ENCODE measurements at regions not wholly inside any gene's neighbourhood (a gene's known extent, or its start where the extent isn't known, plus 50 kb on each side); places are given as distances from the start of the nearest gene placed in this dataset.

- Histone ChIP-seq H3K27me3 (ENCODE audit: control insufficient read depth in 5 of 5, insufficient read depth in 4 of 5, low read length in 5 of 5) (no peaks in the 10 kb centered on the region), H3K9me3 (ENCODE audit: control insufficient read depth in 5 of 5, low read length in 5 of 5) (no peaks in the 10 kb centered on the region), H3K27ac (ENCODE audit: low read depth, low read length) (no peak overlapping the region), H3K36me3 (ENCODE audit: control insufficient read depth in 5 of 5, insufficient read depth in 5 of 5, low read length in 5 of 5) (no peaks in the 10 kb centered on the region), H3K4me3 (ENCODE audit: low read depth in 1 of 5, low read length in 5 of 5) (no peak overlapping the region), H3K9ac (ENCODE audit: low read length in 5 of 5) (no peak overlapping the region), H3K4me1 (ENCODE audit: control insufficient read depth in 5 of 5, insufficient read depth in 5 of 5, low read length in 5 of 5) (no peaks in the 10 kb centered on the region)
These were observed 89.0 kb upstream of the PPM1J start for GRCh38 chr1:112803906-112804762.

GRCh38 chr1:112800289-112800688, 85.2 kb upstream of the PPM1J start:
- H3K27ac ChIP-seq (ENCODE audit: low read depth, low read length), result no peak overlapping the region
- no peaks in the 10 kb centered on the region for H3K36me3 ChIP-seq (ENCODE audit: control insufficient read depth in 5 of 5, insufficient read depth in 5 of 5, low read length in 5 of 5)
- no peaks in the 10 kb centered on the region for H3K9me3 ChIP-seq (ENCODE audit: control insufficient read depth in 5 of 5, low read length in 5 of 5)
- H3K27me3 ChIP-seq (ENCODE audit: control insufficient read depth in 5 of 5, insufficient read depth in 4 of 5, low read length in 5 of 5), result no peaks in the 10 kb centered on the region
- no peak overlapping the region for H3K4me3 ChIP-seq (ENCODE audit: low read depth in 1 of 5, low read length in 5 of 5)
- H3K9ac ChIP-seq (ENCODE audit: low read length in 5 of 5), result no peak overlapping the region
- H3K4me1 ChIP-seq (ENCODE audit: control insufficient read depth in 5 of 5, insufficient read depth in 5 of 5, low read length in 5 of 5), result no peaks in the 10 kb centered on the region

- no peak overlapping the region for H3K27ac ChIP-seq (ENCODE audit: low read depth, low read length)
- H3K9me3 ChIP-seq (ENCODE audit: control insufficient read depth in 5 of 5, low read length in 5 of 5), result no peaks in the 10 kb centered on the region
- no peaks in the 10 kb centered on the region for H3K27me3 ChIP-seq (ENCODE audit: control insufficient read depth in 5 of 5, insufficient read depth in 4 of 5, low read length in 5 of 5)
- no peak overlapping the region for H3K9ac ChIP-seq (ENCODE audit: low read length in 5 of 5)
- no peak overlapping the region for H3K4me3 ChIP-seq (ENCODE audit: low read depth in 1 of 5, low read length in 5 of 5)
- no peaks in the 10 kb centered on the region for H3K4me1 ChIP-seq (ENCODE audit: control insufficient read depth in 5 of 5, insufficient read depth in 5 of 5, low read length in 5 of 5)
- H3K36me3 ChIP-seq (ENCODE audit: control insufficient read depth in 5 of 5, insufficient read depth in 5 of 5, low read length in 5 of 5), result no peaks in the 10 kb centered on the region
These were observed 83.2 kb upstream of the PPM1J start for GRCh38 chr1:112798292-112798691.

GRCh38 chr1:112797224-112797623, 82.1 kb upstream of the PPM1J start:
- Histone ChIP-seq H3K27me3 (ENCODE audit: control insufficient read depth in 5 of 5, insufficient read depth in 4 of 5, low read length in 5 of 5) (no peaks in the 10 kb centered on the region), H3K4me1 (ENCODE audit: control insufficient read depth in 5 of 5, insufficient read depth in 5 of 5, low read length in 5 of 5) (no peaks in the 10 kb centered on the region), H3K36me3 (ENCODE audit: control insufficient read depth in 5 of 5, insufficient read depth in 5 of 5, low read length in 5 of 5) (no peaks in the 10 kb centered on the region), H3K4me3 (ENCODE audit: low read depth in 1 of 5, low read length in 5 of 5) (no peak overlapping the region), H3K27ac (ENCODE audit: low read depth, low read length) (no peak overlapping the region), H3K9me3 (ENCODE audit: control insufficient read depth in 5 of 5, low read length in 5 of 5) (no peaks in the 10 kb centered on the region), H3K9ac (ENCODE audit: low read length in 5 of 5) (no peak overlapping the region)

GRCh38 chr1:112794654-112795239, 79.6 kb upstream of the PPM1J start:
- no peaks in the 10 kb centered on the region for H3K36me3 ChIP-seq (ENCODE audit: control insufficient read depth in 5 of 5, insufficient read depth in 5 of 5, low read length in 5 of 5)
- no peak overlapping the region for H3K27ac ChIP-seq (ENCODE audit: low read depth, low read length)
- no peaks in the 10 kb centered on the region for H3K4me1 ChIP-seq (ENCODE audit: control insufficient read depth in 5 of 5, insufficient read depth in 5 of 5, low read length in 5 of 5)
- no peaks in the 10 kb centered on the region for H3K27me3 ChIP-seq (ENCODE audit: control insufficient read depth in 5 of 5, insufficient read depth in 4 of 5, low read length in 5 of 5)
- no peak overlapping the region for H3K4me3 ChIP-seq (ENCODE audit: low read depth in 1 of 5, low read length in 5 of 5)
- H3K9ac ChIP-seq (ENCODE audit: low read length in 5 of 5), result no peak overlapping the region
- H3K9me3 ChIP-seq (ENCODE audit: control insufficient read depth in 5 of 5, low read length in 5 of 5), result no peaks in the 10 kb centered on the region

GRCh38 chr1:112793631-112794565, 78.8 kb upstream of the PPM1J start:
- no peaks in the 10 kb centered on the region for H3K27me3 ChIP-seq (ENCODE audit: control insufficient read depth in 5 of 5, insufficient read depth in 4 of 5, low read length in 5 of 5)
- no peak overlapping the region for H3K4me3 ChIP-seq (ENCODE audit: low read depth in 1 of 5, low read length in 5 of 5)
- no peak overlapping the region for H3K9ac ChIP-seq (ENCODE audit: low read length in 5 of 5)
- H3K9me3 ChIP-seq (ENCODE audit: control insufficient read depth in 5 of 5, low read length in 5 of 5), result no peaks in the 10 kb centered on the region
- H3K27ac ChIP-seq (ENCODE audit: low read depth, low read length), result no peak overlapping the region
- no peaks in the 10 kb centered on the region for H3K36me3 ChIP-seq (ENCODE audit: control insufficient read depth in 5 of 5, insufficient read depth in 5 of 5, low read length in 5 of 5)
- H3K4me1 ChIP-seq (ENCODE audit: control insufficient read depth in 5 of 5, insufficient read depth in 5 of 5, low read length in 5 of 5), result no peaks in the 10 kb centered on the region

- H3K27me3 ChIP-seq (ENCODE audit: control insufficient read depth in 5 of 5, insufficient read depth in 4 of 5, low read length in 5 of 5), result no peaks in the 10 kb centered on the region
- H3K4me1 ChIP-seq (ENCODE audit: control insufficient read depth in 5 of 5, insufficient read depth in 5 of 5, low read length in 5 of 5), result no peaks in the 10 kb centered on the region
- H3K36me3 ChIP-seq (ENCODE audit: control insufficient read depth in 5 of 5, insufficient read depth in 5 of 5, low read length in 5 of 5), result no peaks in the 10 kb centered on the region
- H3K9me3 ChIP-seq (ENCODE audit: control insufficient read depth in 5 of 5, low read length in 5 of 5), result no peaks in the 10 kb centered on the region
- no peak overlapping the region for H3K27ac ChIP-seq (ENCODE audit: low read depth, low read length)
- H3K4me3 ChIP-seq (ENCODE audit: low read depth in 1 of 5, low read length in 5 of 5), result no peak overlapping the region
- H3K9ac ChIP-seq (ENCODE audit: low read length in 5 of 5), result no peak overlapping the region
These were observed 76.6 kb upstream of the PPM1J start for GRCh38 chr1:112791723-112792104.

GRCh38 chr1:112790920-112791722, 76.0 kb upstream of the PPM1J start:
- Histone ChIP-seq H3K9ac (ENCODE audit: low read length in 5 of 5) (no peak overlapping the region), H3K27ac (ENCODE audit: low read depth, low read length) (no peak overlapping the region), H3K4me1 (ENCODE audit: control insufficient read depth in 5 of 5, insufficient read depth in 5 of 5, low read length in 5 of 5) (no peaks in the 10 kb centered on the region), H3K9me3 (ENCODE audit: control insufficient read depth in 5 of 5, low read length in 5 of 5) (no peaks in the 10 kb centered on the region), H3K36me3 (ENCODE audit: control insufficient read depth in 5 of 5, insufficient read depth in 5 of 5, low read length in 5 of 5) (no peaks in the 10 kb centered on the region), H3K27me3 (ENCODE audit: control insufficient read depth in 5 of 5, insufficient read depth in 4 of 5, low read length in 5 of 5) (no peaks in the 10 kb centered on the region), H3K4me3 (ENCODE audit: low read depth in 1 of 5, low read length in 5 of 5) (no peak overlapping the region)

- Histone ChIP-seq H3K4me1 (ENCODE audit: control insufficient read depth in 5 of 5, insufficient read depth in 5 of 5, low read length in 5 of 5) (no peaks in the 10 kb centered on the region), H3K4me3 (ENCODE audit: low read depth in 1 of 5, low read length in 5 of 5) (no peak overlapping the region), H3K27ac (ENCODE audit: low read depth, low read length) (no peak overlapping the region), H3K9ac (ENCODE audit: low read length in 5 of 5) (no peak overlapping the region), H3K9me3 (ENCODE audit: control insufficient read depth in 5 of 5, low read length in 5 of 5) (no peaks in the 10 kb centered on the region), H3K27me3 (ENCODE audit: control insufficient read depth in 5 of 5, insufficient read depth in 4 of 5, low read length in 5 of 5) (no peaks in the 10 kb centered on the region), H3K36me3 (ENCODE audit: control insufficient read depth in 5 of 5, insufficient read depth in 5 of 5, low read length in 5 of 5) (no peaks in the 10 kb centered on the region)
These were observed 73.4 kb upstream of the PPM1J start for GRCh38 chr1:112788561-112788960.
